ENCODE measurements at regions not wholly inside any gene's neighbourhood (a gene's known extent, or its start where the extent isn't known, plus 50 kb on each side); places are given as distances from the start of the nearest gene placed in this dataset.

DNA sequence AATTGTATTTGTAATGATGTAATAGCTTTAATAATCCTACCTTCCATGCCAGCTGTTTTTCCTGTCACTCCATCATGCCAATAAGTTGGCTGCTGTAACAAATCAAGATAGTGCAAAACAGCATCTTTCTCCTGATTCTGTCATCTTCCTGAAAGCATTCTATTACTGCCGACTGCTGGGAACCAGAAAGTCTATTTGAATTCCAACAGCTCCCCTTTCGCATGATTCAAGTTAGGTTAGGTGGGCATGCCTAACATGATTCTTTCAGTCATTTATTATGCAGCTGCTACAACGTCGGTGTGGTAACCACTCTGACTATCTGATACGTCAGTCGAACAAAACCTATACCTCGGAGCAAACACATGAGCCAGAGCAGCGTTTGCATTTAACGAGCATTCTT lies 127.9 kb upstream of the DMD start:
- H3K4me1 ChIP-seq (ENCODE audit: control insufficient read depth, extremely low read depth, insufficient read depth, low read length): no peaks in the 10 kb centered on the region
- H3K27ac ChIP-seq (ENCODE audit: insufficient read depth, low read length): no peak overlapping the region
- no peaks in the 10 kb centered on the region for H3K79me2 ChIP-seq (ENCODE audit: control insufficient read depth, insufficient read depth, low read length)
- peak in 1 of 2 donors; percentile 9 for DNase-seq (ENCODE audit: low read depth in 2 of 2)
- H3K27me3 ChIP-seq (ENCODE audit: control insufficient read depth, insufficient read depth, low read length): no peaks in the 10 kb centered on the region
- H3K4me3 ChIP-seq (replicated peaks in 1 of 4; ENCODE audit: control extremely low read depth in 1 of 4, insufficient read depth in 1 of 4, low read depth in 3 of 4, low read length in 4 of 4): peak overlapping the region in 3 of 4 experiments; percentile 9 to 58 (median 23)
- peak overlapping the region; percentile 40 for H3K4me2 ChIP-seq (ENCODE audit: extremely low read depth, insufficient read depth, low read length)
- TF ChIP-seq, protein P1, sequence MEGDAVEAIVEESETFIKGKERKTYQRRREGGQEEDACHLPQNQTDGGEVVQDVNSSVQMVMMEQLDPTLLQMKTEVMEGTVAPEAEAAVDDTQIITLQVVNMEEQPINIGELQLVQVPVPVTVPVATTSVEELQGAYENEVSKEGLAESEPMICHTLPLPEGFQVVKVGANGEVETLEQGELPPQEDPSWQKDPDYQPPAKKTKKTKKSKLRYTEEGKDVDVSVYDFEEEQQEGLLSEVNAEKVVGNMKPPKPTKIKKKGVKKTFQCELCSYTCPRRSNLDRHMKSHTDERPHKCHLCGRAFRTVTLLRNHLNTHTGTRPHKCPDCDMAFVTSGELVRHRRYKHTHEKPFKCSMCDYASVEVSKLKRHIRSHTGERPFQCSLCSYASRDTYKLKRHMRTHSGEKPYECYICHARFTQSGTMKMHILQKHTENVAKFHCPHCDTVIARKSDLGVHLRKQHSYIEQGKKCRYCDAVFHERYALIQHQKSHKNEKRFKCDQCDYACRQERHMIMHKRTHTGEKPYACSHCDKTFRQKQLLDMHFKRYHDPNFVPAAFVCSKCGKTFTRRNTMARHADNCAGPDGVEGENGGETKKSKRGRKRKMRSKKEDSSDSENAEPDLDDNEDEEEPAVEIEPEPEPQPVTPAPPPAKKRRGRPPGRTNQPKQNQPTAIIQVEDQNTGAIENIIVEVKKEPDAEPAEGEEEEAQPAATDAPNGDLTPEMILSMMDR (conservative IDR thresholded peaks at IDR 0.05 in 1 of 2, IDR thresholded peaks at IDR 0.05 in 1 of 2; ENCODE audit: low read depth in 1 of 2, low read length in 2 of 2): no peak
- TF ChIP-seq EZH2 (IDR thresholded peaks at IDR 0.05; ENCODE audit: low read length, missing control alignments): no peak
- peak overlapping the region; percentile 19 for H2AFZ ChIP-seq (ENCODE audit: low read length)
- H3K9me3 ChIP-seq (ENCODE audit: control insufficient read depth, insufficient read depth, low read depth, low read length): no peaks in the 10 kb centered on the region
- H3K9ac ChIP-seq (ENCODE audit: insufficient read depth, low read length): no peak overlapping the region
- no peaks in the 10 kb centered on the region for H4K20me1 ChIP-seq (ENCODE audit: control insufficient read depth, extremely low read depth, insufficient read depth, low read length)
- no peaks in the 10 kb centered on the region for H3K36me3 ChIP-seq (ENCODE audit: control insufficient read depth, insufficient read depth, low read length)

DNA sequence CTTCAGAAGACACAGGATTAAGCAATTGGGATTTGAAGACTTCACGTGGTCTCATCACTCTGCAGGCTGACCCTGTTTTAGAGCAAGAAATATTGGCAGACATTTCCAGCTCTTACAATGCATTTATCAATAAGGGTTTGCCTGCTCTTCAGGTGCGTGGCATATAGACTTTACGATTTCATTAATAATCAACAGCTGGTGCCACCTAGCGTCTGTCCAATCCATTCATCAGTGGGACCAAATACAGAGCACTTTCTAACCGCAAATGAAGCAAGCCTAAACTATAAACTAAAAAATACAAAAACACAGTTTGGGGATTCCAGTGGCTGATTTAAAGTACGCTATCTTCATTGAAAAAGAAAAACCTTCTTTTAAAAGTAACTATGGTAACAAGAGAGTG lies 125.4 kb upstream of the DMD start:
- TF ChIP-seq, protein P1 (conservative IDR thresholded peaks at IDR 0.05 in 1 of 2, IDR thresholded peaks at IDR 0.05 in 1 of 2; ENCODE audit: low read depth in 1 of 2, low read length in 2 of 2): peak; percentile 34 to 36
- no peak for TF ChIP-seq EZH2 (IDR thresholded peaks at IDR 0.05; ENCODE audit: low read length, missing control alignments)
- Histone ChIP-seq H3K4me1 (ENCODE audit: control insufficient read depth, extremely low read depth, insufficient read depth, low read length) (no peaks in the 10 kb centered on the region), H4K20me1 (ENCODE audit: control insufficient read depth, extremely low read depth, insufficient read depth, low read length) (no peaks in the 10 kb centered on the region), H3K9me3 (ENCODE audit: control insufficient read depth, insufficient read depth, low read depth, low read length) (no peaks in the 10 kb centered on the region), H3K9ac (ENCODE audit: insufficient read depth, low read length) (no peak overlapping the region), H3K36me3 (ENCODE audit: control insufficient read depth, insufficient read depth, low read length) (no peaks in the 10 kb centered on the region), H3K79me2 (ENCODE audit: control insufficient read depth, insufficient read depth, low read length) (no peaks in the 10 kb centered on the region), H3K4me2 (ENCODE audit: extremely low read depth, insufficient read depth, low read length) (no peak overlapping the region), H3K4me3 (replicated peaks in 1 of 4; ENCODE audit: control extremely low read depth in 1 of 4, insufficient read depth in 1 of 4, low read depth in 3 of 4, low read length in 4 of 4) (no peak overlapping the region), H3K27me3 (ENCODE audit: control insufficient read depth, insufficient read depth, low read length) (no peaks in the 10 kb centered on the region), H2AFZ (ENCODE audit: low read length) (no peak overlapping the region), H3K27ac (ENCODE audit: insufficient read depth, low read length) (no peak overlapping the region)
- peak in 1 of 2 donors; percentile 39 for DNase-seq (ENCODE audit: low read depth in 2 of 2)

DNA sequence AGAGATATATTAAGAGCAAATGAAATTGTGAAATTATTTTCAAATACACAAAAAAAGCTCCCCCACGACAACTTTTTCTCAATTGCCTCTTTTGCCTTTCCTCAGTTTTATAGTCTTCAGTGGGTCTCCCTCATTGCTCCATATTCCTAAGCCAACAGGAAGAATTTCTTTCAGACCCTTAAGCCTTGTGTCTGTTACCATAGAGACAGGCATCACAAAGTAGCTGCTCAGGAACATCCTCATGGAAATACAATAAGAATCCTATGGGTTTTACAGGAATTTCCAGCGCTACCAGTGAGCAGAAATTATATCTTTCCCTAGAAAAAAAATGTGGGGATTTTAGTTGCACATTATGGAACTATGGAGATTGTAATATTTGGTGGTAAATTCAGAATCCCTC lies 121.9 kb upstream of the DMD start:
- Histone ChIP-seq H3K36me3 (ENCODE audit: control insufficient read depth, insufficient read depth, low read length) (no peaks in the 10 kb centered on the region), H3K4me3 (replicated peaks in 1 of 4; ENCODE audit: control extremely low read depth in 1 of 4, insufficient read depth in 1 of 4, low read depth in 3 of 4, low read length in 4 of 4) (no peak overlapping the region), H3K27ac (ENCODE audit: insufficient read depth, low read length) (no peak overlapping the region), H3K9me3 (ENCODE audit: control insufficient read depth, insufficient read depth, low read depth, low read length) (no peaks in the 10 kb centered on the region), H3K4me1 (ENCODE audit: control insufficient read depth, extremely low read depth, insufficient read depth, low read length) (no peaks in the 10 kb centered on the region), H3K27me3 (ENCODE audit: control insufficient read depth, insufficient read depth, low read length) (no peaks in the 10 kb centered on the region), H2AFZ (ENCODE audit: low read length) (no peak overlapping the region), H3K4me2 (ENCODE audit: extremely low read depth, insufficient read depth, low read length) (no peak overlapping the region), H4K20me1 (ENCODE audit: control insufficient read depth, extremely low read depth, insufficient read depth, low read length) (no peaks in the 10 kb centered on the region), H3K79me2 (ENCODE audit: control insufficient read depth, insufficient read depth, low read length) (no peaks in the 10 kb centered on the region), H3K9ac (ENCODE audit: insufficient read depth, low read length) (no peak overlapping the region)
- no peak for DNase-seq (ENCODE audit: low read depth in 2 of 2)
- TF ChIP-seq, protein P1 (conservative IDR thresholded peaks at IDR 0.05 in 1 of 2, IDR thresholded peaks at IDR 0.05 in 1 of 2; ENCODE audit: low read depth in 1 of 2, low read length in 2 of 2): no peak
- no peak for TF ChIP-seq EZH2 (IDR thresholded peaks at IDR 0.05; ENCODE audit: low read length, missing control alignments)
